ENCODE measurements at regions not wholly inside any gene's neighbourhood (a gene's known extent, or its start where the extent isn't known, plus 50 kb on each side); places are given as distances from the start of the nearest gene placed in this dataset.

GRCh38 chr22:49586244-49586748, 241.4 kb downstream of the BRD1 start:
- ChIA-PET POLR2A (no interaction called here), CTCF (no interaction called here)
- in situ Hi-C loops (cut with HindIII; ENCODE audit: low pct_unique_long_range_greater_than_20kb, low sequenced_read_pairs), result no loop called here
- BruUV-seq (replicated peaks), result no TSS peak
- intact Hi-C loops (cut with micrococcal nuclease; ENCODE audit: unreplicated experiment), result no loop called here
- DNase-seq (ENCODE audit: low read depth, low spot score), result peak; percentile 27
- TF ChIP-seq CTCF (IDR thresholded peaks at IDR 0.05) (no peak), TCF7L2 (IDR thresholded peaks at IDR 0.05; ENCODE audit: low read depth, low read length) (no peak), SIN3A (IDR thresholded peaks at IDR 0.05; ENCODE audit: borderline replicate concordance, insufficient read depth, low read depth, low read length) (no peak), POLR2AphosphoS5 (IDR thresholded peaks at IDR 0.05; ENCODE audit: low read depth, low read length) (no peak), REST (IDR thresholded peaks at IDR 0.05; ENCODE audit: insufficient read depth in 1 of 2, low read depth in 2 of 2, low read length in 1 of 2) (no peak)
- H3K4me3 ChIP-seq (ENCODE audit: low read depth in 2 of 2, low read length in 2 of 2), result no peak overlapping the region
- H3K27me3 ChIP-seq (ENCODE audit: control insufficient read depth, insufficient read depth, low read length), result no peaks in the 10 kb centered on the region
- no peak overlapping the region for H3K27ac ChIP-seq (ENCODE audit: low read length)
- H3K9me3 ChIP-seq (ENCODE audit: control insufficient read depth, insufficient read depth, low read depth, low read length), result no peaks in the 10 kb centered on the region
- H3K4me1 ChIP-seq (ENCODE audit: control insufficient read depth, insufficient read depth, low read length), result no peaks in the 10 kb centered on the region
- no peaks in the 10 kb centered on the region for H3K36me3 ChIP-seq (ENCODE audit: control insufficient read depth, insufficient read depth, low read length)
- peak; percentile 34; the same call in 1 of the 2 replicates for ATAC-seq

- POLR2A ChIA-PET, result no interaction called here
- ATAC-seq, result no peak
These were observed 242.0 kb downstream of the BRD1 start for GRCh38 chr22:49585461-49586243.

More at GRCh38 chr22:49585461-49586243, 242.0 kb downstream of the BRD1 start:
- Histone ChIP-seq H3K36me3 (ENCODE audit: control insufficient read depth, insufficient read depth, low read length) (no peaks in the 10 kb centered on the region), H3K9me3 (ENCODE audit: control insufficient read depth, insufficient read depth, low read depth, low read length) (no peaks in the 10 kb centered on the region), H3K27me3 (ENCODE audit: control insufficient read depth, insufficient read depth, low read length) (no peaks in the 10 kb centered on the region), H3K4me1 (ENCODE audit: control insufficient read depth, insufficient read depth, low read length) (no peaks in the 10 kb centered on the region), H3K4me3 (ENCODE audit: low read depth in 2 of 2, low read length in 2 of 2) (no peak overlapping the region), H3K27ac (ENCODE audit: low read length) (no peak overlapping the region)
- TF ChIP-seq SIN3A (IDR thresholded peaks at IDR 0.05; ENCODE audit: borderline replicate concordance, insufficient read depth, low read depth, low read length) (no peak), CTCF (IDR thresholded peaks at IDR 0.05) (no peak), TCF7L2 (IDR thresholded peaks at IDR 0.05; ENCODE audit: low read depth, low read length) (no peak), POLR2AphosphoS5 (IDR thresholded peaks at IDR 0.05; ENCODE audit: low read depth, low read length) (no peak), REST (IDR thresholded peaks at IDR 0.05; ENCODE audit: insufficient read depth in 1 of 2, low read depth in 2 of 2, low read length in 1 of 2) (no peak)
- no TSS peak for BruUV-seq (replicated peaks)
- intact Hi-C loops (cut with micrococcal nuclease; ENCODE audit: unreplicated experiment) (no loop called here), in situ Hi-C loops (cut with HindIII; ENCODE audit: low pct_unique_long_range_greater_than_20kb, low sequenced_read_pairs) (no loop called here)
- CTCF ChIA-PET, result interaction anchor here (0.6 kb wide), 1 partner anchor 17 kb away, joined by 3 read pairs; no protein-coding TSS in a partner anchor
- DNase-seq (ENCODE audit: low read depth, low spot score), result no peak

Measured in Panc1 (cell line).